ENCODE measurements at regions not wholly inside any gene's neighbourhood (a gene's known extent, or its start where the extent isn't known, plus 50 kb on each side); places are given as distances from the start of the nearest gene placed in this dataset.

GRCh38 chr16:73846356-73846755 lies 450.3 kb upstream of the PSMD7 start:
- H3K4me1 Mint-ChIP-seq (ENCODE audit: low read depth) = no peaks in the 10 kb centered on the region
- peaks cover 5% of the 10 kb centered on the region for H3K9me3 Mint-ChIP-seq
- DNase-seq (ENCODE audit: low spot score) = no peak
- no peak overlapping the region for H3K4me3 Mint-ChIP-seq
- no peaks in the 10 kb centered on the region for H3K36me3 Mint-ChIP-seq (ENCODE audit: low read depth)
- H3K27me3 Mint-ChIP-seq (ENCODE audit: low read depth) = no peaks in the 10 kb centered on the region
- no peak overlapping the region for H3K27ac Mint-ChIP-seq

DNA sequence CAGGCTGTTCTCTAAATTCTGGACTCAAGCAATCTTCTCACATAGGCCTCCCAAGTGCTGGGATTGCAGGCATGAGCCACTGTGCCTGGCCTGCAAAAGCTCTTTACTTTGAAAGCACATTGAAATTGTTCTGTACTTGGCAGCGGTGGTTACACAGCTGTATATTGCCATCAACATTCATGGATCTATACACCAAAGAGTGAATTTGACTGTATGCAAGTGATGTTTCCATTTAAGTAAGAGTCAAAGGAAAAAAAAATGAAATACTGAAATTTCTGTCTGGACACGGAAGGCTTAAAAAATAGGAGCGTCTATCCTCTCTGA lies 450.6 kb upstream of the PSMD7 start:
- H3K27me3 Mint-ChIP-seq (ENCODE audit: low read depth) = no peaks in the 10 kb centered on the region
- no peak overlapping the region for H3K4me3 Mint-ChIP-seq
- no peaks in the 10 kb centered on the region for H3K36me3 Mint-ChIP-seq (ENCODE audit: low read depth)
- peaks cover 5% of the 10 kb centered on the region for H3K9me3 Mint-ChIP-seq
- no peak overlapping the region for H3K27ac Mint-ChIP-seq
- no peaks in the 10 kb centered on the region for H3K4me1 Mint-ChIP-seq (ENCODE audit: low read depth)
- no peak for DNase-seq (ENCODE audit: low spot score)

GRCh38 chr16:73845238-73846006 lies 451.2 kb upstream of the PSMD7 start:
- no peak for DNase-seq (ENCODE audit: low spot score)
- H3K27me3 Mint-ChIP-seq (ENCODE audit: low read depth) = no peaks in the 10 kb centered on the region
- no peaks in the 10 kb centered on the region for H3K36me3 Mint-ChIP-seq (ENCODE audit: low read depth)
- H3K9me3 Mint-ChIP-seq = peaks cover 8% of the 10 kb centered on the region
- no peak overlapping the region for H3K27ac Mint-ChIP-seq
- H3K4me3 Mint-ChIP-seq = no peak overlapping the region
- H3K4me1 Mint-ChIP-seq (ENCODE audit: low read depth) = no peaks in the 10 kb centered on the region

- H3K36me3 Mint-ChIP-seq (ENCODE audit: low read depth) = no peaks in the 10 kb centered on the region
- DNase-seq (ENCODE audit: low spot score) = no peak
- H3K9me3 Mint-ChIP-seq = peaks cover 13% of the 10 kb centered on the region
- no peak overlapping the region for H3K27ac Mint-ChIP-seq
- H3K4me3 Mint-ChIP-seq = no peak overlapping the region
- no peaks in the 10 kb centered on the region for H3K27me3 Mint-ChIP-seq (ENCODE audit: low read depth)
- no peaks in the 10 kb centered on the region for H3K4me1 Mint-ChIP-seq (ENCODE audit: low read depth)
These were observed 455.9 kb upstream of the PSMD7 start for GRCh38 chr16:73840728-73841127.

- Mint-ChIP-seq H3K36me3 (ENCODE audit: low read depth) (no peaks in the 10 kb centered on the region), H3K4me3 (no peak overlapping the region), H3K4me1 (ENCODE audit: low read depth) (no peaks in the 10 kb centered on the region), H3K27ac (no peak overlapping the region), H3K27me3 (ENCODE audit: low read depth) (no peaks in the 10 kb centered on the region), H3K9me3 (peaks cover 22% of the 10 kb centered on the region)
- DNase-seq (ENCODE audit: low spot score) = no peak
These were observed 465.4 kb upstream of the PSMD7 start for GRCh38 chr16:73831220-73831619.

- Mint-ChIP-seq H3K27ac (no peak overlapping the region), H3K9me3 (peaks cover 6% of the 10 kb centered on the region), H3K4me3 (no peak overlapping the region), H3K4me1 (ENCODE audit: low read depth) (no peaks in the 10 kb centered on the region), H3K27me3 (ENCODE audit: low read depth) (no peaks in the 10 kb centered on the region), H3K36me3 (ENCODE audit: low read depth) (no peaks in the 10 kb centered on the region)
- no peak for DNase-seq (ENCODE audit: low spot score)
These were observed 473.3 kb upstream of the PSMD7 start for GRCh38 chr16:73823205-73823849.

DNA sequence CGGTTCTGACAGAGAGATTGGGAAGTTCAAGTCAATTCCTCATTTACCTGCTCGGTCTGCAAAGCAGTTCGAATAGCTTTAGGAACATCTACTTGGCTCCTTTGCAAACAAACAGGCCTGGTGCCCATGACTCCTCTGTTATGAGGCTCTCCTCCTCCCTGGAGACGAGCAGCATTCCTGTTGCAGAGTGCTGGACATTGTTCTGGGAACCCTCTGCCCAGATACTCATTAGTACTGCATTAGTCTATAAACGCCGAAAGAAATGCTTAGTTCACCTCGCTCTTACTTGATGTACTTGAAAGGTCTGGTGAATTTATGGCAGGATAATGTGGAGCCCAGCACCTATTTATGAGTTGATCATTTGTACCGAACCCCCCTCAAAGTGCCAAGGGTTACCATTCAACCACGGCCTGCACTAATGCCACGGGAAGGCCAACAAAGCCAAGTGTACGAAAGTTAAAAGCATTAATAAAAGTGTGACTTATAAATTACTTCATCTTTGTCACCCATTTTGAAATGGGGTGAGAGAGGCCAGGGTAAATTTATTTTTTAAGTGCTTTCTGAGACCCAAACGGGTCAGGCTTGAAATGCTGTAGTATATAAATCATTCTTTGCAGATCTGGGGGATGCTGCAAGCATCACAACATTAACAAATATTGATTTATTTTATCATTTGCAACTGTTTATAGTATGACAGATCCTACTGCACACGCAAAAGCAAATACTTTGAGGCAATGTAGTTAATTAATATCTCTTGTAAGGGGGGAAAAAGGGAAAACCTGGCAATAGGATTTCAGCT lies 478.9 kb upstream of the PSMD7 start:
- Mint-ChIP-seq H3K27me3 (ENCODE audit: low read depth) (no peaks in the 10 kb centered on the region), H3K27ac (no peak overlapping the region), H3K4me3 (no peak overlapping the region), H3K9me3 (peaks cover 11% of the 10 kb centered on the region), H3K36me3 (ENCODE audit: low read depth) (no peaks in the 10 kb centered on the region), H3K4me1 (ENCODE audit: low read depth) (no peaks in the 10 kb centered on the region)
- DNase-seq (ENCODE audit: low spot score) = no peak

- H3K27me3 Mint-ChIP-seq (ENCODE audit: low read depth) = no peaks in the 10 kb centered on the region
- no peaks in the 10 kb centered on the region for H3K4me1 Mint-ChIP-seq (ENCODE audit: low read depth)
- no peaks in the 10 kb centered on the region for H3K36me3 Mint-ChIP-seq (ENCODE audit: low read depth)
- H3K9me3 Mint-ChIP-seq = peaks cover 5% of the 10 kb centered on the region
- no peak for DNase-seq (ENCODE audit: low spot score)
- no peak overlapping the region for H3K4me3 Mint-ChIP-seq
- H3K27ac Mint-ChIP-seq = no peak overlapping the region
These were observed 483.1 kb upstream of the PSMD7 start for GRCh38 chr16:73813527-73813926.

DNA sequence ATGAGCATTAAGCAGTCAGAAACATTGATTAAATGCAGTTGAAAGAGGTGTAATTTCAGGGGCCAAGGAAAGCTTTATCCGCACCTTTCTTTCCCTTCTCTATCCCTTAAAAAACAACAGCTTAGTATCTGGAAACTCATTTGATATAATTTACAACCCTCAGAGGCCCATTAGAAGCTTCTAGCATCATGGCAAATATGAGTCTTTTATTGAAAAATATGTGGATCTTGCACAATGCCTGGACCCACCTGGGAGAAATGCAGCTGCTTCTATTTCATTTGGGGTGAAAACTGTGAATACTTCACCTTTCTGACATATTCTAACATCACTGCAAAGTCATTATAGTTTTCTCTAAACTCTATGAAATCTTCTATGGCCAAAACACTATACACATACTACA lies 492.2 kb upstream of the PSMD7 start:
- DNase-seq (ENCODE audit: low spot score) = no peak
- Mint-ChIP-seq H3K4me3 (no peak overlapping the region), H3K4me1 (ENCODE audit: low read depth) (no peaks in the 10 kb centered on the region), H3K9me3 (no peaks in the 10 kb centered on the region), H3K36me3 (ENCODE audit: low read depth) (no peaks in the 10 kb centered on the region), H3K27me3 (ENCODE audit: low read depth) (no peaks in the 10 kb centered on the region), H3K27ac (no peak overlapping the region)

DNA sequence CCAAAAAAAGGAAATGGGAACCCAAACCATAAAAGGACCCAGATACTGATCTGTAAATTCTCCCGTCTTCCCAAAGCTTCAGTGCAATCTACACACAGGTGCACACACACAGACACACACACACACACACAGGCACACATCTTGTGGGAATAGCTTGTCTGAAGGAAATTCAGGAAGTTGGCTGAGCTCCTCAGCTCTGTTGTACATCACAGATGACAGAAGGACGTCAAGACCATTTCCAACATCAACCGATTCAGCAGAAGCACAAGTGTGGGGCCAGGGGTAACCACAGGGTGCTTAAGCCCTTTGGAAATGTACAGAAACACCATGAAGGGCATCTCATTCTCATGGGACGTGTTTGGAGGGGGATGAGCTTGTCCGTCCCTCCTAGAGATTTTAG lies 498.1 kb upstream of the PSMD7 start:
- H3K9me3 Mint-ChIP-seq = peaks cover 3% of the 10 kb centered on the region
- H3K27ac Mint-ChIP-seq = no peak overlapping the region
- no peaks in the 10 kb centered on the region for H3K27me3 Mint-ChIP-seq (ENCODE audit: low read depth)
- no peak for DNase-seq (ENCODE audit: low spot score)
- H3K4me3 Mint-ChIP-seq = no peak overlapping the region
- H3K4me1 Mint-ChIP-seq (ENCODE audit: low read depth) = no peaks in the 10 kb centered on the region
- H3K36me3 Mint-ChIP-seq (ENCODE audit: low read depth) = no peaks in the 10 kb centered on the region

- H3K36me3 Mint-ChIP-seq (ENCODE audit: low read depth) = no peaks in the 10 kb centered on the region
- no peaks in the 10 kb centered on the region for H3K4me1 Mint-ChIP-seq (ENCODE audit: low read depth)
- no peaks in the 10 kb centered on the region for H3K27me3 Mint-ChIP-seq (ENCODE audit: low read depth)
- peaks cover 3% of the 10 kb centered on the region for H3K9me3 Mint-ChIP-seq
- no peak overlapping the region for H3K4me3 Mint-ChIP-seq
- H3K27ac Mint-ChIP-seq = no peak overlapping the region
- no peak for DNase-seq (ENCODE audit: low spot score)
These were observed 499.5 kb upstream of the PSMD7 start for GRCh38 chr16:73797115-73797514.

GRCh38 chr16:73796241-73796640 lies 500.4 kb upstream of the PSMD7 start:
- H3K4me3 Mint-ChIP-seq = no peak overlapping the region
- DNase-seq (ENCODE audit: low spot score) = no peak
- H3K36me3 Mint-ChIP-seq (ENCODE audit: low read depth) = no peaks in the 10 kb centered on the region
- H3K27me3 Mint-ChIP-seq (ENCODE audit: low read depth) = no peaks in the 10 kb centered on the region
- H3K4me1 Mint-ChIP-seq (ENCODE audit: low read depth) = no peaks in the 10 kb centered on the region
- peaks cover 3% of the 10 kb centered on the region for H3K9me3 Mint-ChIP-seq
- no peak overlapping the region for H3K27ac Mint-ChIP-seq

- H3K27ac Mint-ChIP-seq = no peak overlapping the region
- no peaks in the 10 kb centered on the region for H3K27me3 Mint-ChIP-seq (ENCODE audit: low read depth)
- no peak for DNase-seq (ENCODE audit: low spot score)
- no peaks in the 10 kb centered on the region for H3K4me1 Mint-ChIP-seq (ENCODE audit: low read depth)
- H3K36me3 Mint-ChIP-seq (ENCODE audit: low read depth) = no peaks in the 10 kb centered on the region
- no peak overlapping the region for H3K4me3 Mint-ChIP-seq
- H3K9me3 Mint-ChIP-seq = peaks cover 3% of the 10 kb centered on the region
These were observed 501.6 kb upstream of the PSMD7 start for GRCh38 chr16:73794994-73795393.

GRCh38 chr16:73793871-73794437 lies 502.7 kb upstream of the PSMD7 start:
- Mint-ChIP-seq H3K4me1 (ENCODE audit: low read depth) (no peaks in the 10 kb centered on the region), H3K27ac (no peak overlapping the region), H3K9me3 (peaks cover 3% of the 10 kb centered on the region), H3K36me3 (ENCODE audit: low read depth) (no peaks in the 10 kb centered on the region), H3K4me3 (no peak overlapping the region), H3K27me3 (ENCODE audit: low read depth) (no peaks in the 10 kb centered on the region)
- no peak for DNase-seq (ENCODE audit: low spot score)
